ENCODE measurements at regions not wholly inside any gene's neighbourhood (a gene's known extent, or its start where the extent isn't known, plus 50 kb on each side); places are given as distances from the start of the nearest gene placed in this dataset.

DNA sequence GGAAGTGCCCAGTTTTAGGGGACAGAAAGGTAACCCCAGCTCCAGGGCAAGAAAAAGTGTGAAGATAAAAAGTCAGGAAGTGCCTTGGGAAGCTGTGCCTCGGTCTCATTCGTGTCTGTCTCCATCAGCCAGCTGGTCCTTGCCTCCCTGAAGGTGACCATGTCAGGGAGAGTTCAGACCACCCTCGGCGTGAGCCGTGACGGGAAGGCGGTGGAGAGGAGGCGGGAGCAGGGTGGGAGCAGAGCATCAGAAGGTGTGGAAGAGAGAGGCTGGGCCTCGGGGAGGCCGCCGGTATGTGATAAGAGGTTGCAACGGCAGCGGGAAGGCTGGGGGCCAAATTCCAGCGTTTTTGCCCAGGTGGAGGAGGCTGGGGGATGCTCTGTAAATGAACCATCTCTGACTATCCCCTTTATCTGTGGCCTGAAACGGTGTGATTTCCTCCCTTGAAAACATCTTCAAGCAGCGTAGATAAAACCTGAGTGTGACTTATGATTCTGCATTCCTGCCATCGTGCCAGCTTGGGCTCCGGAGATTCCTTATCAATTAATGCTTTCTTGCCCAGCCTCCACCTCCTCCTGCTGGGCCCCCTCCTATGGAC is 251.8 kb downstream of the IRF8 start:
- no peak for DNase-seq (ENCODE audit: low read depth)
- H3K4me3 ChIP-seq (ENCODE audit: low read depth, low read length): no peak overlapping the region
- TF ChIP-seq, protein P1, sequence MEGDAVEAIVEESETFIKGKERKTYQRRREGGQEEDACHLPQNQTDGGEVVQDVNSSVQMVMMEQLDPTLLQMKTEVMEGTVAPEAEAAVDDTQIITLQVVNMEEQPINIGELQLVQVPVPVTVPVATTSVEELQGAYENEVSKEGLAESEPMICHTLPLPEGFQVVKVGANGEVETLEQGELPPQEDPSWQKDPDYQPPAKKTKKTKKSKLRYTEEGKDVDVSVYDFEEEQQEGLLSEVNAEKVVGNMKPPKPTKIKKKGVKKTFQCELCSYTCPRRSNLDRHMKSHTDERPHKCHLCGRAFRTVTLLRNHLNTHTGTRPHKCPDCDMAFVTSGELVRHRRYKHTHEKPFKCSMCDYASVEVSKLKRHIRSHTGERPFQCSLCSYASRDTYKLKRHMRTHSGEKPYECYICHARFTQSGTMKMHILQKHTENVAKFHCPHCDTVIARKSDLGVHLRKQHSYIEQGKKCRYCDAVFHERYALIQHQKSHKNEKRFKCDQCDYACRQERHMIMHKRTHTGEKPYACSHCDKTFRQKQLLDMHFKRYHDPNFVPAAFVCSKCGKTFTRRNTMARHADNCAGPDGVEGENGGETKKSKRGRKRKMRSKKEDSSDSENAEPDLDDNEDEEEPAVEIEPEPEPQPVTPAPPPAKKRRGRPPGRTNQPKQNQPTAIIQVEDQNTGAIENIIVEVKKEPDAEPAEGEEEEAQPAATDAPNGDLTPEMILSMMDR (IDR thresholded peaks at IDR 0.05; ENCODE audit: insufficient read depth, low read depth, low read length, missing control alignments): no peak

DNA sequence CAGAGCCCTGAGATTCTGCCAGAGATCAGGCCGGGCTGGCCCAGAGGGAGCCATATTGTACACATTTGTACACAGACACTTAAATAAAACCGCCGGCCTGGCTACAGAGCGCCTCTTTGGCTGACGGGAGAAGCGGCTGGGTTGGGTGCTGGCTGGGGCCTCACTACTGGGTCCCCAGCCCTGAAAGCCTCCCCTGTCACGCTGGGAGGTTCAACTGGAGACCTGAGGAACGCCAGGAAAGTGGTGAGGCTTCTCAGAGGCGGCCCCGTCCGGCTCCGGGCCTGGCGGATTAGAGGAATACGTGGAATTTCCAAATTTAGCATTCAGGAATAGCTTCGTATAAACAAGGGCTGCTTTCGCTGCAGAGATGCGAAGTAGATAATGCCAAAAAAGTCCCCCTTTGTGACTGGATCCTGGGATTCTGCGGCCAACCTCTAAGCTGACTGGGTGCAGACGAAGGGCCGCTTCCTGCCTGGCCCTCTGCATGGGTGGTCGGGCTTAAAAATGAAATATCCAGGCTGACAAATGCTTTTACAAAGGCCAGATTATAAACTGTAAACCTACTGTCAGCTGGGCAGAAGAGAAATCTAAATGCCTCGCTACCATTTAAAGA is 252.4 kb downstream of the IRF8 start:
- TF ChIP-seq, protein P1 (IDR thresholded peaks at IDR 0.05; ENCODE audit: insufficient read depth, low read depth, low read length, missing control alignments): no peak
- no peak for DNase-seq (ENCODE audit: low read depth)

DNA sequence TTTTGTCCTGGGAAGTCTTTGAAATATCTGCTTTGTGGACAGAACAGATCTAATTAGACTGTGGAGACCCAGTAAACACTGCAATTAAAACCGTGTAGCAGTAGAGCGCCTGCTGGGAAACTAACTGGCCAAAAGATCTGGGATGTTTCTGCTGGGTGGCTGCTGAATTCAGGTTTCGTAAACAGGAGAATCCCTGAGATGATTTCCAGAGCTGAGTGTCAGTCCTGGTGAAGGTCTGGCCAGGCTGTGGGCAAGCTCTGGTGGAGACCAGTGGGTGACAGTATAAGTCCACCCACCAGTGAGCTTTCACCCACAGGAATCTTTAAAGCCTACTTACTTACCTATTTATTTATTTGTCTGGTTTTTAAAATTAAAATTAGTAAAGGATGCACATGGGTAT is 257.2 kb downstream of the IRF8 start:
- H3K4me3 ChIP-seq (ENCODE audit: low read depth, low read length): no peak overlapping the region
- DNase-seq (ENCODE audit: low read depth): no peak
- TF ChIP-seq, protein P1 (IDR thresholded peaks at IDR 0.05; ENCODE audit: insufficient read depth, low read depth, low read length, missing control alignments): no peak

More for the DNA sequence above, 252.4 kb downstream of the IRF8 start:
- no peak overlapping the region for H3K4me3 ChIP-seq (ENCODE audit: low read depth, low read length)

GRCh38 chr16:86157616-86158247 is 258.8 kb downstream of the IRF8 start:
- TF ChIP-seq, protein P1 (IDR thresholded peaks at IDR 0.05; ENCODE audit: insufficient read depth, low read depth, low read length, missing control alignments): no peak
- H3K4me3 ChIP-seq (ENCODE audit: low read depth, low read length): no peak overlapping the region
- no peak for DNase-seq (ENCODE audit: low read depth)

DNA sequence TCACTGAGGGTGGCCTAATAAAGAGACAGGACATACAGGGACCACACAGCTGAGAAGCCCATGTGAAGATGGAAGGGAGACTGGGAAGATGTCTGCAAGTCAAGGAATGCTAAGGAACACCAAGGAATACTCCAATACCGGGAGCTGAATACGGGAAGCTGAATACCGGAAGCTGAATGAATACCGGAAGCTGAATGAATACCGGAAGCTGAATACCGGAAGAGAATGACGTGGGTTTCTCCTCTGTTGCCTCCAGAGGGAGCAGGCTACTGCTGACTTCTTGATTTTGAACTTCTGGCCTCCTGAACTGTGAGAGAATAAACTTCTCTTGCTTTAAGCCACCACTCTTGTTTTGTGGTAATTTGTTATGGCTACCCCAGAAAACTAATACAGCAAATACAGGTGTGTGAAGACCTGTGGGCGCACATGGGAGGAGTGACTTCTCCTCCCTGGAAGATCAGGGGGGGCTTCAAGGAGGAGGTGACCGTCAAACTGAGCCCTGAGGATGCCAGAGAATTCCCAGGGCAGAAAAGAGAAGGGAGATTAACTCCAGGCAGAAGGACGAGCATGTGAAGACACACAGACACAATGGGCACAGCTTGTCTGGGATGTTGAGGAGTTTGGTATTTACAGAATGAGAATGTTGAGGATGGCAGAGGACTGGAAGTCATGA is 259.9 kb downstream of the IRF8 start:
- no peak overlapping the region for H3K4me3 ChIP-seq (ENCODE audit: low read depth, low read length)
- TF ChIP-seq, protein P1 (IDR thresholded peaks at IDR 0.05; ENCODE audit: insufficient read depth, low read depth, low read length, missing control alignments): no peak
- no peak for DNase-seq (ENCODE audit: low read depth)

DNA sequence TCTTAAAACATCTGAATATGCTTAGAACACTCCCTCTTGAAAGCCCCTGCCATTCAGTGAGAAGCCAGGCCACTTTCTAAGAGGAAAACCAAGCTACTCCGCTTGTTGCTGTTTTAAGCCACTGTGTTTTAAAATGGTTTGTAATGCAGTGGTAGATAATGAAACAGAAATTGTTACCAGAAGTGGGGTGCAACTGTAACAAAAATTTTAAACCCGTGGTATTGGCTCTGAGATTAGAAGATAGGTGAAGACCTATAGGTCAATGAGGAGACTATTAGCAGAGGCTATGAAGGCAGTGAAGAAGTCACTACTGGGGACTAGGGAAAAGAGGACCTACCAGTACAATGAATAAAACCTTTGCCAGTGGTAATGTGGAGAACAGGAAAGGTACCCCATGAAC is 266.5 kb downstream of the IRF8 start:
- DNase-seq (ENCODE audit: low read depth): no peak
- H3K4me3 ChIP-seq (ENCODE audit: low read depth, low read length): no peak overlapping the region
- TF ChIP-seq, protein P1 (IDR thresholded peaks at IDR 0.05; ENCODE audit: insufficient read depth, low read depth, low read length, missing control alignments): no peak
